T-helper 2 cell treated with Interferon-gamma antibody and Interleukin-4, amounts not matched to agents 5 μg/mL and 100 μg/mL, for 36 hours (primary cell): ENCODE measurements at regions not wholly inside any gene's neighbourhood (a gene's known extent, or its start where the extent isn't known, plus 50 kb on each side); places are given as distances from the start of the nearest gene placed in this dataset.

Experiments used
- DNase-seq: peaks from one replicate; pipeline ENCODE4 v3.0.0; 2021; ENCODE audit warnings: low spot score
- H3K27ac Mint-ChIP-seq: one replicate; pipeline ENCODE4 v1.8.0; 2021; ENCODE audit warnings: mild to moderate bottlenecking, mixed read lengths
- H3K27me3 Mint-ChIP-seq: one replicate; pipeline ENCODE4 v1.8.0; 2021; ENCODE audit warnings: low read depth, mixed read lengths
- H3K36me3 Mint-ChIP-seq: one replicate; pipeline ENCODE4 v1.8.0; 2021; ENCODE audit warnings: low read depth, mixed read lengths
- H3K4me1 Mint-ChIP-seq: one replicate; pipeline ENCODE4 v1.8.0; 2021; ENCODE audit warnings: low read depth, mixed read lengths
- H3K4me3 Mint-ChIP-seq: one replicate; pipeline ENCODE4 v1.8.0; 2022; ENCODE audit warnings: mild to moderate bottlenecking, moderate library complexity, mixed read lengths
- H3K9me3 Mint-ChIP-seq: one replicate; pipeline ENCODE4 v1.8.0; 2021; ENCODE audit warnings: mixed read lengths

GRCh38 chr18:39561126-39561525 is 1995.5 kb upstream of the CELF4 start:
- DNase-seq, result no peak
- Mint-ChIP-seq H3K4me1 (no peaks in the 10 kb centered on the region), H3K27ac (no peak overlapping the region), H3K36me3 (no peaks in the 10 kb centered on the region), H3K4me3 (no peak overlapping the region), H3K27me3 (no peaks in the 10 kb centered on the region), H3K9me3 (peaks cover 12% of the 10 kb centered on the region)

GRCh38 chr18:39558658-39559057 is 1993.1 kb upstream of the CELF4 start:
- Mint-ChIP-seq H3K4me3 (no peak overlapping the region), H3K36me3 (no peaks in the 10 kb centered on the region), H3K27ac (no peak overlapping the region), H3K27me3 (no peaks in the 10 kb centered on the region), H3K4me1 (no peaks in the 10 kb centered on the region), H3K9me3 (no peaks in the 10 kb centered on the region)
- DNase-seq, result no peak

- no peak overlapping the region for H3K27ac Mint-ChIP-seq
- no peak overlapping the region for H3K4me3 Mint-ChIP-seq
- no peaks in the 10 kb centered on the region for H3K27me3 Mint-ChIP-seq
- no peak for DNase-seq
- no peaks in the 10 kb centered on the region for H3K9me3 Mint-ChIP-seq
- no peaks in the 10 kb centered on the region for H3K36me3 Mint-ChIP-seq
- no peaks in the 10 kb centered on the region for H3K4me1 Mint-ChIP-seq
Observed at GRCh38 chr18:39555496-39555895, 1989.9 kb upstream of the CELF4 start.

GRCh38 chr18:39550701-39551100 is 1985.1 kb upstream of the CELF4 start:
- H3K36me3 Mint-ChIP-seq, result no peaks in the 10 kb centered on the region
- no peak for DNase-seq
- peaks cover 4% of the 10 kb centered on the region for H3K9me3 Mint-ChIP-seq
- no peaks in the 10 kb centered on the region for H3K4me1 Mint-ChIP-seq
- no peaks in the 10 kb centered on the region for H3K27me3 Mint-ChIP-seq
- H3K27ac Mint-ChIP-seq, result no peak overlapping the region
- no peak overlapping the region for H3K4me3 Mint-ChIP-seq

GRCh38 chr18:39549144-39549543 is 1983.5 kb upstream of the CELF4 start:
- Mint-ChIP-seq H3K4me3 (no peak overlapping the region), H3K9me3 (peaks cover 4% of the 10 kb centered on the region), H3K27ac (no peak overlapping the region), H3K4me1 (no peaks in the 10 kb centered on the region), H3K27me3 (no peaks in the 10 kb centered on the region), H3K36me3 (no peaks in the 10 kb centered on the region)
- DNase-seq, result no peak

GRCh38 chr18:39531659-39532058 is 1966.1 kb upstream of the CELF4 start:
- Mint-ChIP-seq H3K27me3 (no peaks in the 10 kb centered on the region), H3K27ac (no peak overlapping the region), H3K4me3 (no peak overlapping the region), H3K4me1 (no peaks in the 10 kb centered on the region), H3K9me3 (peaks cover 10% of the 10 kb centered on the region), H3K36me3 (no peaks in the 10 kb centered on the region)
- no peak for DNase-seq

- no peak overlapping the region for H3K27ac Mint-ChIP-seq
- no peak for DNase-seq
- no peaks in the 10 kb centered on the region for H3K27me3 Mint-ChIP-seq
- no peaks in the 10 kb centered on the region for H3K4me1 Mint-ChIP-seq
- H3K9me3 Mint-ChIP-seq, result peaks cover 10% of the 10 kb centered on the region
- H3K4me3 Mint-ChIP-seq, result no peak overlapping the region
- H3K36me3 Mint-ChIP-seq, result no peaks in the 10 kb centered on the region
Observed at GRCh38 chr18:39529358-39529757, 1963.8 kb upstream of the CELF4 start.

- Mint-ChIP-seq H3K27me3 (no peaks in the 10 kb centered on the region), H3K36me3 (no peaks in the 10 kb centered on the region)
Observed at GRCh38 chr18:39527465-39527864, 1961.9 kb upstream of the CELF4 start.

GRCh38 chr18:39524370-39524769 is 1958.8 kb upstream of the CELF4 start:
- H3K27me3 Mint-ChIP-seq, result no peaks in the 10 kb centered on the region
- no peaks in the 10 kb centered on the region for H3K4me1 Mint-ChIP-seq
- no peak for DNase-seq
- H3K27ac Mint-ChIP-seq, result no peak overlapping the region
- H3K9me3 Mint-ChIP-seq, result peaks cover 4% of the 10 kb centered on the region
- H3K4me3 Mint-ChIP-seq, result no peak overlapping the region
- H3K36me3 Mint-ChIP-seq, result no peaks in the 10 kb centered on the region

More at GRCh38 chr18:39527465-39527864, 1961.9 kb upstream of the CELF4 start:
- Mint-ChIP-seq H3K4me1 (no peaks in the 10 kb centered on the region), H3K4me3 (no peak overlapping the region), H3K27ac (no peak overlapping the region), H3K9me3 (peaks cover 15% of the 10 kb centered on the region)
- no peak for DNase-seq

- Mint-ChIP-seq H3K4me3 (no peak overlapping the region), H3K9me3 (peaks cover 4% of the 10 kb centered on the region), H3K27ac (no peak overlapping the region), H3K27me3 (no peaks in the 10 kb centered on the region), H3K36me3 (no peaks in the 10 kb centered on the region), H3K4me1 (no peaks in the 10 kb centered on the region)
- no peak for DNase-seq
Observed at GRCh38 chr18:39523281-39523680, 1957.7 kb upstream of the CELF4 start.

GRCh38 chr18:39521164-39521563 is 1955.6 kb upstream of the CELF4 start:
- Mint-ChIP-seq H3K27ac (no peak overlapping the region), H3K4me3 (no peak overlapping the region)
- DNase-seq, result no peak

GRCh38 chr18:39519741-39520140 is 1954.1 kb upstream of the CELF4 start:
- no peak for DNase-seq
- no peak overlapping the region for H3K4me3 Mint-ChIP-seq
- H3K27me3 Mint-ChIP-seq, result no peaks in the 10 kb centered on the region
- H3K27ac Mint-ChIP-seq, result no peak overlapping the region
- peaks cover 4% of the 10 kb centered on the region for H3K9me3 Mint-ChIP-seq
- H3K36me3 Mint-ChIP-seq, result no peaks in the 10 kb centered on the region
- no peaks in the 10 kb centered on the region for H3K4me1 Mint-ChIP-seq

More at GRCh38 chr18:39521164-39521563, 1955.6 kb upstream of the CELF4 start:
- no peaks in the 10 kb centered on the region for H3K4me1 Mint-ChIP-seq
- no peaks in the 10 kb centered on the region for H3K36me3 Mint-ChIP-seq
- no peaks in the 10 kb centered on the region for H3K27me3 Mint-ChIP-seq
- peaks cover 4% of the 10 kb centered on the region for H3K9me3 Mint-ChIP-seq

GRCh38 chr18:39515299-39515698 is 1949.7 kb upstream of the CELF4 start:
- H3K36me3 Mint-ChIP-seq, result no peaks in the 10 kb centered on the region

GRCh38 chr18:39513186-39513585 is 1947.6 kb upstream of the CELF4 start:
- Mint-ChIP-seq H3K27ac (no peak overlapping the region), H3K27me3 (no peaks in the 10 kb centered on the region), H3K9me3 (no peaks in the 10 kb centered on the region), H3K4me1 (no peaks in the 10 kb centered on the region), H3K4me3 (no peak overlapping the region), H3K36me3 (no peaks in the 10 kb centered on the region)
- no peak for DNase-seq

More at GRCh38 chr18:39515299-39515698, 1949.7 kb upstream of the CELF4 start:
- H3K9me3 Mint-ChIP-seq, result no peaks in the 10 kb centered on the region
- DNase-seq, result no peak
- H3K4me3 Mint-ChIP-seq, result no peak overlapping the region
- no peak overlapping the region for H3K27ac Mint-ChIP-seq
- no peaks in the 10 kb centered on the region for H3K4me1 Mint-ChIP-seq
- no peaks in the 10 kb centered on the region for H3K27me3 Mint-ChIP-seq

- Mint-ChIP-seq H3K9me3 (peaks cover 5% of the 10 kb centered on the region), H3K4me3 (no peak overlapping the region), H3K36me3 (no peaks in the 10 kb centered on the region), H3K27ac (no peak overlapping the region), H3K27me3 (no peaks in the 10 kb centered on the region), H3K4me1 (no peaks in the 10 kb centered on the region)
- no peak for DNase-seq
Observed at GRCh38 chr18:39506581-39507330, 1941.2 kb upstream of the CELF4 start.
